Keratinocyte (primary cell): ENCODE measurements at regions not wholly inside any gene's neighbourhood (a gene's known extent, or its start where the extent isn't known, plus 50 kb on each side); places are given as distances from the start of the nearest gene placed in this dataset.

Experiments used
- DNase-seq: peaks from one replicate; pipeline ENCODE4 v3.0.0-alpha.2; 2011; ENCODE audit warnings: low read depth, missing footprints, low spot score
- FAIRE-seq: peaks from 2 replicates; lab custom pipeline; 2011; peaks lifted over from hg19 to GRCh38; lab: Jason Lieb, UNC
- H2AFZ ChIP-seq: 2 replicates; pipeline ENCODE4 v1.6.0; 2012; ENCODE audit warnings: low read length, control low read depth, inconsistent platforms; ENCODE audit not compliant: control insufficient read depth
- H3K27ac ChIP-seq: 2 replicates; pipeline ENCODE4 v1.5.1; 2011; ENCODE audit warnings: low read length; ENCODE audit not compliant: control insufficient read depth, insufficient read depth
- H3K27me3 ChIP-seq: 3 replicates; pipeline ENCODE4 v1.6.0; 2011; ENCODE audit warnings: low read length; ENCODE audit not compliant: control insufficient read depth, insufficient read depth; ENCODE audit errors: extremely low read depth
- H3K36me3 ChIP-seq, 2 experiments: 2 replicates in 1 of 2; 3 replicates in 1 of 2; pipeline ENCODE4 v1.5.1; 2011; ENCODE audit warnings: low read length in 2 of 2, mild to moderate bottlenecking in 1 of 2; ENCODE audit not compliant: control insufficient read depth in 2 of 2, insufficient read depth in 2 of 2; ENCODE audit errors: extremely low read depth in 1 of 2
- H3K4me1 ChIP-seq: 3 replicates; pipeline ENCODE4 v1.5.1; 2011; ENCODE audit warnings: low read length; ENCODE audit not compliant: control insufficient read depth, insufficient read depth; ENCODE audit errors: extremely low read depth
- H3K4me2 ChIP-seq: 3 replicates; pipeline ENCODE4 v1.6.0; 2011; ENCODE audit warnings: low read depth, low read length; ENCODE audit not compliant: control insufficient read depth, insufficient read depth; ENCODE audit errors: extremely low read depth
- H3K4me3 ChIP-seq, 3 experiments: fragments of 200-600 bp in 1 of 3; sonication (generic) in 1 of 3; 2 replicates in 2 of 3; 3 replicates in 1 of 3; pipeline ENCODE4 v1.5.1; 2011 to 2016; ENCODE audit warnings: low read length in 3 of 3, mild to moderate bottlenecking in 3 of 3, control low read depth in 2 of 3, inconsistent platforms in 1 of 3, low read depth in 1 of 3, mixed read lengths in 1 of 3, mixed run types in 1 of 3, moderate library complexity in 1 of 3; ENCODE audit not compliant: control insufficient read depth in 2 of 3, insufficient read depth in 2 of 3; ENCODE audit errors: extremely low read depth in 1 of 3
- H3K79me2 ChIP-seq: 2 replicates; pipeline ENCODE4 v1.6.0; 2012; ENCODE audit warnings: low read length; ENCODE audit not compliant: control insufficient read depth, insufficient read depth
- H3K9ac ChIP-seq: 3 replicates; pipeline ENCODE4 v1.6.0; 2011; ENCODE audit warnings: low read length; ENCODE audit not compliant: control insufficient read depth, insufficient read depth; ENCODE audit errors: extremely low read depth
- H3K9me1 ChIP-seq: 3 replicates; pipeline ENCODE4 v1.6.0; 2011; ENCODE audit warnings: low read length; ENCODE audit not compliant: control insufficient read depth, insufficient read depth; ENCODE audit errors: extremely low read depth
- H3K9me3 ChIP-seq: 2 replicates; pipeline ENCODE4 v1.5.1; 2012; ENCODE audit warnings: low read depth, low read length; ENCODE audit not compliant: control insufficient read depth
- H4K20me1 ChIP-seq: 3 replicates; pipeline ENCODE4 v1.6.0; 2011; ENCODE audit warnings: low read length; ENCODE audit not compliant: control insufficient read depth, insufficient read depth; ENCODE audit errors: extremely low read depth
- EZH2 ChIP-seq: IDR thresholded peaks from one replicate; pipeline ENCODE4 v1.6.1; 2012; ENCODE audit warnings: inconsistent platforms, mild to moderate bottlenecking, low read length, moderate library complexity
- dilution Hi-C: fragments of 300-500 bp; cut with MboI; formaldehyde crosslinking; loops from one replicate; pipeline ENCODE4 v1.7.0; 2020; ENCODE audit warnings: low sequenced_read_pairs; ENCODE audit not compliant: extremely low pct_ligation_motif_present
- TF ChIP-seq, protein P1 (sequence below), 3 experiments: IDR thresholded peaks in 1 of 3; conservative IDR thresholded peaks in 1 of 3; optimal IDR thresholded peaks in 1 of 3; 2 replicates in 2 of 3; 3 replicates in 1 of 3; pipeline versions ENCODE3 to v1.5.1; 2011; ENCODE audit warnings: low read length in 3 of 3, mild to moderate bottlenecking in 3 of 3, moderate library complexity in 2 of 3, control low read depth in 1 of 3, inconsistent platforms in 1 of 3; ENCODE audit not compliant: insufficient read depth in 2 of 3; ENCODE audit errors: extremely low read depth in 1 of 3

DNA sequence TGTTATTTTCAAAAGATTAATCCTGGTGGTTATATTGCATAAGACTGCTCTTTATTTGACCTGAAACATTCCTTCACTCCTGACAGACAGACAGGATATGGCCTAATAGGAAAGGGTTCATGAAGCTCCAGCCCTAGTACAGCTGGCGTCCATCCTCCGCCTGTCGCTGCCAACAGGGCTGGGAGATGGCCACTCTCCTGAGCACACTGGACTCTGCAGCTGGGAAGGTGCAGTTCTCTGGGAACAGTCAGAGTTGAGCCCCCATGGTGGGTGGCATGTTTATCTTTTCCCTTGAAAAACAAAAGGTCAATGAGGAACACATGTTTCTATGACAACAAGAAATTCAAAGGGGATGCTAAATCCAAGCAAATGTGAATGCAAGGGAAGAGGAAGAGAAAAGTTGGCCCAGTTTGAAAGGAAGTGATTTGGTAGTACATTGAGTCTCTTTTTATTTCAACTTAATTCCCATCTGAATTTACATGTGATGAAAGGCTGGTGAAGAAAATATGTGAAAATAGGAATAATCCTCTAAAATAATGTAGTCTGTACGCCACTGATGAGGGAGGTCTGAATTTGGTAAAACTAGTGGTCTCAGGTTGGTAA is 89.9 kb upstream of the DCN start:
- Histone ChIP-seq H3K4me1 (no peaks in the 10 kb centered on the region), H3K9me1 (no peaks in the 10 kb centered on the region), H2AFZ (no peak overlapping the region), H3K9me3 (no peaks in the 10 kb centered on the region), H3K27me3 (no peaks in the 10 kb centered on the region), H3K27ac (no peak overlapping the region), H4K20me1 (no peaks in the 10 kb centered on the region), H3K36me3 (no peaks in the 10 kb centered on the region), H3K9ac (no peak overlapping the region), H3K79me2 (no peaks in the 10 kb centered on the region), H3K4me3 (no peak overlapping the region), H3K4me2 (no peak overlapping the region)
- no peak for DNase-seq
- dilution Hi-C loops: no loop called here
- TF ChIP-seq EZH2: no peak
- TF ChIP-seq, protein P1, sequence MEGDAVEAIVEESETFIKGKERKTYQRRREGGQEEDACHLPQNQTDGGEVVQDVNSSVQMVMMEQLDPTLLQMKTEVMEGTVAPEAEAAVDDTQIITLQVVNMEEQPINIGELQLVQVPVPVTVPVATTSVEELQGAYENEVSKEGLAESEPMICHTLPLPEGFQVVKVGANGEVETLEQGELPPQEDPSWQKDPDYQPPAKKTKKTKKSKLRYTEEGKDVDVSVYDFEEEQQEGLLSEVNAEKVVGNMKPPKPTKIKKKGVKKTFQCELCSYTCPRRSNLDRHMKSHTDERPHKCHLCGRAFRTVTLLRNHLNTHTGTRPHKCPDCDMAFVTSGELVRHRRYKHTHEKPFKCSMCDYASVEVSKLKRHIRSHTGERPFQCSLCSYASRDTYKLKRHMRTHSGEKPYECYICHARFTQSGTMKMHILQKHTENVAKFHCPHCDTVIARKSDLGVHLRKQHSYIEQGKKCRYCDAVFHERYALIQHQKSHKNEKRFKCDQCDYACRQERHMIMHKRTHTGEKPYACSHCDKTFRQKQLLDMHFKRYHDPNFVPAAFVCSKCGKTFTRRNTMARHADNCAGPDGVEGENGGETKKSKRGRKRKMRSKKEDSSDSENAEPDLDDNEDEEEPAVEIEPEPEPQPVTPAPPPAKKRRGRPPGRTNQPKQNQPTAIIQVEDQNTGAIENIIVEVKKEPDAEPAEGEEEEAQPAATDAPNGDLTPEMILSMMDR (optimal IDR thresholded peaks at IDR 0.05 in 1 of 3, IDR thresholded peaks at IDR 0.05 in 1 of 3, conservative IDR thresholded peaks at IDR 0.05 in 1 of 3; ENCODE audit: extremely low read depth in 1 of 3, insufficient read depth in 2 of 3, low read length in 3 of 3): no peak
- no peak for FAIRE-seq

DNA sequence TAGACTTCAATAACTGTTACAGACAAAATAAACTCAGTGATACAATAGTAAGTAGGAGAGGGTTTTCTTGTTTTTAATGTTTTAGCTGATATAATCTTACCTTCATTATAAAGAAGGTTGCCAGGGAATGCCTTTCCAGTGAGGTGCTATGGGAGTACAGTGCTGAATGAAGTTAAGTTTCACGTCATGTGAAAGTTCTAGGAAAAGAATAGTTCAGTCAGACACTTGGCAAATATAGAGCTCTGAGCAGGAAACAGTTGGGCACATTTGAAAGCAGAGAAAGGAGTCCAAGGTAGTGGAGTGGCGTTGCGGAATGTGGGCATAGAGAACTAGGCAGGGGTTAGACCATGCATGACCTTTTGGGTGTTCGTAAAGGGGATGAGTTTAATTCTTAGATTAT is 88.6 kb upstream of the DCN start:
- Histone ChIP-seq H3K9me3 (no peaks in the 10 kb centered on the region), H3K4me1 (no peaks in the 10 kb centered on the region), H2AFZ (no peak overlapping the region), H3K4me2 (no peak overlapping the region), H4K20me1 (no peaks in the 10 kb centered on the region), H3K9me1 (no peaks in the 10 kb centered on the region), H3K79me2 (no peaks in the 10 kb centered on the region), H3K4me3 (no peak overlapping the region), H3K27ac (no peak overlapping the region), H3K9ac (no peak overlapping the region), H3K27me3 (no peaks in the 10 kb centered on the region), H3K36me3 (no peaks in the 10 kb centered on the region)
- dilution Hi-C loops: no loop called here
- no peak for DNase-seq
- TF ChIP-seq EZH2: no peak
- TF ChIP-seq, protein P1 (optimal IDR thresholded peaks at IDR 0.05 in 1 of 3, IDR thresholded peaks at IDR 0.05 in 1 of 3, conservative IDR thresholded peaks at IDR 0.05 in 1 of 3; ENCODE audit: extremely low read depth in 1 of 3, insufficient read depth in 2 of 3, low read length in 3 of 3): no peak
- FAIRE-seq: no peak
